WTC11 (cell line): ENCODE measurements at regions not wholly inside any gene's neighbourhood (a gene's known extent, or its start where the extent isn't known, plus 50 kb on each side); places are given as distances from the start of the nearest gene placed in this dataset.

Experiments
- ATAC-seq: fragments of 200-7000 bp; cut with Tn5 transposase; 2 replicates; pipeline ENCODE4 v1.10.0; 2021; ENCODE audit warnings: mild to moderate bottlenecking, moderate library complexity
- CTCF ChIA-PET: fragments of 300-600 bp; sonication (Branson Sonifier 250); formaldehyde crosslinking; loops from one replicate; lab custom pipeline; 2021; ENCODE audit warnings: antibody characterized with exemption; lab: Charles Lee
- POLR2A ChIA-PET: fragments of 350-600 bp; sonication (Branson Sonifier 250); formaldehyde crosslinking; loops from one replicate; lab custom pipeline; 2021; ENCODE audit warnings: antibody characterized with exemption; lab: Charles Lee
- DNase-seq: peaks from one replicate; pipeline ENCODE4 v3.0.0; 2021; ENCODE audit warnings: low spot score
- H3K27ac Mint-ChIP-seq: 2 replicates; pipeline ENCODE4 v1.8.0; 2021; ENCODE audit warnings: mixed read lengths
- H3K27me3 Mint-ChIP-seq: 2 replicates; pipeline ENCODE4 v1.8.0; 2021; ENCODE audit warnings: low read depth, mild to moderate bottlenecking, moderate library complexity, mixed read lengths
- H3K36me3 Mint-ChIP-seq: 2 replicates; pipeline ENCODE4 v1.8.0; 2021; ENCODE audit warnings: mixed read lengths
- H3K4me1 Mint-ChIP-seq: 2 replicates; pipeline ENCODE4 v1.8.0; 2022; ENCODE audit warnings: mixed read lengths
- H3K4me3 Mint-ChIP-seq: 2 replicates; pipeline ENCODE4 v1.8.0; 2021; ENCODE audit warnings: mild to moderate bottlenecking, moderate library complexity, mixed read lengths
- H3K9me3 Mint-ChIP-seq: 2 replicates; pipeline ENCODE4 v1.8.0; 2021; ENCODE audit warnings: mixed read lengths
- CREB1 ChIP-seq: sonication (generic); formaldehyde crosslinking; IDR thresholded peaks from 2 replicates; pipeline ENCODE4 v1.8.0; 2023; ENCODE audit warnings: mild to moderate bottlenecking, missing genetic modification reagents
- ESRRA ChIP-seq: sonication (generic); formaldehyde crosslinking; IDR thresholded peaks from 2 replicates; pipeline ENCODE4 v1.8.1; 2022; ENCODE audit warnings: mild to moderate bottlenecking, missing genetic modification reagents, borderline replicate concordance
- GABPB1 ChIP-seq: sonication (generic); formaldehyde crosslinking; IDR thresholded peaks from 2 replicates; pipeline ENCODE4 v1.8.1; 2023; ENCODE audit warnings: mild to moderate bottlenecking, missing genetic modification reagents
- KAT7 ChIP-seq: sonication (generic); formaldehyde crosslinking; IDR thresholded peaks from 2 replicates; pipeline ENCODE4 v1.8.1; 2023; ENCODE audit warnings: missing genetic modification reagents, mild to moderate bottlenecking, borderline replicate concordance
- MAX ChIP-seq: sonication (generic); formaldehyde crosslinking; IDR thresholded peaks from 2 replicates; pipeline ENCODE4 v1.8.0; 2022; ENCODE audit warnings: mild to moderate bottlenecking, missing genetic modification reagents
- NR1H2 ChIP-seq: sonication (generic); formaldehyde crosslinking; IDR thresholded peaks from 2 replicates; pipeline ENCODE4 v1.9.0; 2021; ENCODE audit warnings: mild to moderate bottlenecking, moderate library complexity, missing genetic modification reagents
- PRRX2 ChIP-seq: fragments of 250-450 bp; sonication (Bioruptor Pico); IDR thresholded peaks from 2 replicates; pipeline ENCODE4 v1.8.0; 2021; ENCODE audit warnings: mild to moderate bottlenecking
- ZBTB21 ChIP-seq: sonication (generic); formaldehyde crosslinking; IDR thresholded peaks from 2 replicates; pipeline ENCODE4 v1.8.1; 2023; ENCODE audit warnings: mild to moderate bottlenecking, missing genetic modification reagents, borderline replicate concordance
- ZNF423 ChIP-seq: fragments of 250-450 bp; sonication (Bioruptor Pico); IDR thresholded peaks from 2 replicates; pipeline ENCODE4 v2.1.2; 2022; ENCODE audit warnings: mild to moderate bottlenecking, moderate library complexity
- ZNF532 ChIP-seq: fragments of 250-450 bp; sonication (Bioruptor Pico); IDR thresholded peaks from 2 replicates; pipeline ENCODE4 v1.9.0; 2021; ENCODE audit warnings: mild to moderate bottlenecking, borderline replicate concordance
- TF ChIP-seq, protein P1 (sequence below): fragments of 250-450 bp; sonication (Bioruptor Pico); IDR thresholded peaks from 2 replicates; pipeline ENCODE4 v1.9.0; 2021; ENCODE audit warnings: mild to moderate bottlenecking
- TF ChIP-seq, protein P2 (sequence below): fragments of 250-450 bp; sonication (Bioruptor Pico); IDR thresholded peaks from 2 replicates; pipeline ENCODE4 v2.1.2; 2022; ENCODE audit warnings: mild to moderate bottlenecking, moderate library complexity
- TF ChIP-seq, protein P3 (sequence below): sonication (generic); formaldehyde crosslinking; IDR thresholded peaks from 2 replicates; pipeline ENCODE4 v1.8.0; 2022; ENCODE audit warnings: mild to moderate bottlenecking, missing genetic modification reagents
- TF ChIP-seq, protein P4 (sequence below): fragments of 250-450 bp; sonication (Bioruptor Pico); IDR thresholded peaks from 2 replicates; pipeline ENCODE4 v1.8.0; 2021; ENCODE audit warnings: mild to moderate bottlenecking
- TF ChIP-seq, protein P5 (sequence below): sonication (generic); formaldehyde crosslinking; IDR thresholded peaks from 2 replicates; pipeline ENCODE4 v1.8.0; 2023; ENCODE audit warnings: missing genetic modification reagents, mild to moderate bottlenecking, borderline replicate concordance

- TF ChIP-seq, protein P1, sequence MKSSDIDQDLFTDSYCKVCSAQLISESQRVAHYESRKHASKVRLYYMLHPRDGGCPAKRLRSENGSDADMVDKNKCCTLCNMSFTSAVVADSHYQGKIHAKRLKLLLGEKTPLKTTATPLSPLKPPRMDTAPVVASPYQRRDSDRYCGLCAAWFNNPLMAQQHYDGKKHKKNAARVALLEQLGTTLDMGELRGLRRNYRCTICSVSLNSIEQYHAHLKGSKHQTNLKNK (CRISPR knock-in tag): no peak
- TF ChIP-seq MAX (no peak), CREB1 (CRISPR knock-in tag) (no peak)
- TF ChIP-seq, protein P2, sequence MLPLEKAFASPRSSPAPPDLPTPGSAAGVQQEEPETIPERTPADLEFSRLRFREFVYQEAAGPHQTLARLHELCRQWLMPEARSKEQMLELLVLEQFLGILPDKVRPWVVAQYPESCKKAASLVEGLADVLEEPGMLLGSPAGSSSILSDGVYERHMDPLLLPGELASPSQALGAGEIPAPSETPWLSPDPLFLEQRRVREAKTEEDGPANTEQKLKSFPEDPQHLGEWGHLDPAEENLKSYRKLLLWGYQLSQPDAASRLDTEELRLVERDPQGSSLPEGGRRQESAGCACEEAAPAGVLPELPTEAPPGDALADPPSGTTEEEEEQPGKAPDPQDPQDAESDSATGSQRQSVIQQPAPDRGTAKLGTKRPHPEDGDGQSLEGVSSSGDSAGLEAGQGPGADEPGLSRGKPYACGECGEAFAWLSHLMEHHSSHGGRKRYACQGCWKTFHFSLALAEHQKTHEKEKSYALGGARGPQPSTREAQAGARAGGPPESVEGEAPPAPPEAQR: no peak
- TF ChIP-seq, protein P3, sequence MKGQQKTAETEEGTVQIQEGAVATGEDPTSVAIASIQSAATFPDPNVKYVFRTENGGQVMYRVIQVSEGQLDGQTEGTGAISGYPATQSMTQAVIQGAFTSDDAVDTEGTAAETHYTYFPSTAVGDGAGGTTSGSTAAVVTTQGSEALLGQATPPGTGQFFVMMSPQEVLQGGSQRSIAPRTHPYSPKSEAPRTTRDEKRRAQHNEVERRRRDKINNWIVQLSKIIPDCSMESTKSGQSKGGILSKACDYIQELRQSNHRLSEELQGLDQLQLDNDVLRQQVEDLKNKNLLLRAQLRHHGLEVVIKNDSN (CRISPR knock-in tag): no peak
Measured at GRCh38 chr7:109635374-109635773, 1065.7 kb downstream of the DNAJB9 start (continued).

GRCh38 chr7:109637428-109637990 is 1067.8 kb downstream of the DNAJB9 start:
- H3K9me3 Mint-ChIP-seq: peaks cover 13% of the 10 kb centered on the region
- H3K27ac Mint-ChIP-seq: no peak overlapping the region; the same call in none of the 2 replicates
- ATAC-seq (no peak), DNase-seq (no peak)
- no peak overlapping the region for H3K4me3 Mint-ChIP-seq
- H3K36me3 Mint-ChIP-seq: peaks cover 16% of the 10 kb centered on the region
- no peak for TF ChIP-seq ESRRA (CRISPR knock-in tag)
- TF ChIP-seq PRRX2: no peak
- no peak for TF ChIP-seq NR1H2
- TF ChIP-seq CREB1 (CRISPR knock-in tag): no peak
- no peak for TF ChIP-seq GABPB1 (CRISPR knock-in tag)
- TF ChIP-seq, protein P4, sequence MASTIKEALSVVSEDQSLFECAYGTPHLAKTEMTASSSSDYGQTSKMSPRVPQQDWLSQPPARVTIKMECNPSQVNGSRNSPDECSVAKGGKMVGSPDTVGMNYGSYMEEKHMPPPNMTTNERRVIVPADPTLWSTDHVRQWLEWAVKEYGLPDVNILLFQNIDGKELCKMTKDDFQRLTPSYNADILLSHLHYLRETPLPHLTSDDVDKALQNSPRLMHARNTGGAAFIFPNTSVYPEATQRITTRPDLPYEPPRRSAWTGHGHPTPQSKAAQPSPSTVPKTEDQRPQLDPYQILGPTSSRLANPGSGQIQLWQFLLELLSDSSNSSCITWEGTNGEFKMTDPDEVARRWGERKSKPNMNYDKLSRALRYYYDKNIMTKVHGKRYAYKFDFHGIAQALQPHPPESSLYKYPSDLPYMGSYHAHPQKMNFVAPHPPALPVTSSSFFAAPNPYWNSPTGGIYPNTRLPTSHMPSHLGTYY: no peak
- peaks cover 39% of the 10 kb centered on the region for H3K4me1 Mint-ChIP-seq
- H3K27me3 Mint-ChIP-seq: no peaks in the 10 kb centered on the region
- POLR2A ChIA-PET: no interaction called here
- CTCF ChIA-PET: no interaction called here

DNA sequence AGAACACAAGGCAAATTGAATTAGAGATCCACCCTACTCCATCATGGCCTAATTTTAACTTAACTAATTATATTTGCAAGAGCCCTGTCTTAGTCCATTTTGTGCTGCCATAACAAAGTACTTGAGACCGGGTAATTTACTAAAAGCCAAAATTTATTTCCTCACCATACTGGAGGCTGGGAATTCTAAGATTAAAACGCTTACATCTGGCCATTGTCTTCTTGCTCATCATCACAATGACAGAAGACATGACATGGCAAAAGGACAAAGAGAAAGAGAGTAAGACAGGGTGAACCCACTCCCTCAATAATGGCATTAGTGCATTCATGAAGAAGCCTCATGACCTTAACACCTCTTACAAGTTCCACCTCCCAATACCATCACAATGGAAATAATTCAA is 1068.6 kb downstream of the DNAJB9 start:
- DNase-seq (no peak), ATAC-seq (no peak)
- peaks cover 5% of the 10 kb centered on the region for H3K9me3 Mint-ChIP-seq
- peaks cover 8% of the 10 kb centered on the region for H3K36me3 Mint-ChIP-seq
- TF ChIP-seq KAT7 (CRISPR knock-in tag) (no peak), ESRRA (CRISPR knock-in tag) (no peak)
- H3K4me1 Mint-ChIP-seq: peaks cover 39% of the 10 kb centered on the region
- H3K4me3 Mint-ChIP-seq: no peak overlapping the region
- H3K27ac Mint-ChIP-seq: no peak overlapping the region
- POLR2A ChIA-PET: no interaction called here
- no peaks in the 10 kb centered on the region for H3K27me3 Mint-ChIP-seq
- CTCF ChIA-PET: no interaction called here

GRCh38 chr7:109639561-109639960 is 1069.9 kb downstream of the DNAJB9 start:
- DNase-seq (no peak), ATAC-seq (peak; percentile 91)
- H3K9me3 Mint-ChIP-seq: peaks cover 3% of the 10 kb centered on the region
- no peak for TF ChIP-seq ZBTB21 (CRISPR knock-in tag)
- no peak for TF ChIP-seq ZNF532 (CRISPR knock-in tag)
- TF ChIP-seq, protein P5, sequence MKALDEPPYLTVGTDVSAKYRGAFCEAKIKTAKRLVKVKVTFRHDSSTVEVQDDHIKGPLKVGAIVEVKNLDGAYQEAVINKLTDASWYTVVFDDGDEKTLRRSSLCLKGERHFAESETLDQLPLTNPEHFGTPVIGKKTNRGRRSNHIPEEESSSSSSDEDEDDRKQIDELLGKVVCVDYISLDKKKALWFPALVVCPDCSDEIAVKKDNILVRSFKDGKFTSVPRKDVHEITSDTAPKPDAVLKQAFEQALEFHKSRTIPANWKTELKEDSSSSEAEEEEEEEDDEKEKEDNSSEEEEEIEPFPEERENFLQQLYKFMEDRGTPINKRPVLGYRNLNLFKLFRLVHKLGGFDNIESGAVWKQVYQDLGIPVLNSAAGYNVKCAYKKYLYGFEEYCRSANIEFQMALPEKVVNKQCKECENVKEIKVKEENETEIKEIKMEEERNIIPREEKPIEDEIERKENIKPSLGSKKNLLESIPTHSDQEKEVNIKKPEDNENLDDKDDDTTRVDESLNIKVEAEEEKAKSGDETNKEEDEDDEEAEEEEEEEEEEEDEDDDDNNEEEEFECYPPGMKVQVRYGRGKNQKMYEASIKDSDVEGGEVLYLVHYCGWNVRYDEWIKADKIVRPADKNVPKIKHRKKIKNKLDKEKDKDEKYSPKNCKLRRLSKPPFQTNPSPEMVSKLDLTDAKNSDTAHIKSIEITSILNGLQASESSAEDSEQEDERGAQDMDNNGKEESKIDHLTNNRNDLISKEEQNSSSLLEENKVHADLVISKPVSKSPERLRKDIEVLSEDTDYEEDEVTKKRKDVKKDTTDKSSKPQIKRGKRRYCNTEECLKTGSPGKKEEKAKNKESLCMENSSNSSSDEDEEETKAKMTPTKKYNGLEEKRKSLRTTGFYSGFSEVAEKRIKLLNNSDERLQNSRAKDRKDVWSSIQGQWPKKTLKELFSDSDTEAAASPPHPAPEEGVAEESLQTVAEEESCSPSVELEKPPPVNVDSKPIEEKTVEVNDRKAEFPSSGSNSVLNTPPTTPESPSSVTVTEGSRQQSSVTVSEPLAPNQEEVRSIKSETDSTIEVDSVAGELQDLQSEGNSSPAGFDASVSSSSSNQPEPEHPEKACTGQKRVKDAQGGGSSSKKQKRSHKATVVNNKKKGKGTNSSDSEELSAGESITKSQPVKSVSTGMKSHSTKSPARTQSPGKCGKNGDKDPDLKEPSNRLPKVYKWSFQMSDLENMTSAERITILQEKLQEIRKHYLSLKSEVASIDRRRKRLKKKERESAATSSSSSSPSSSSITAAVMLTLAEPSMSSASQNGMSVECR: no peak
- TF ChIP-seq ZNF423 (CRISPR knock-in tag): peak; percentile 25; the same call in 1 of the 2 replicates
- POLR2A ChIA-PET: no interaction called here
- no peak overlapping the region for H3K4me3 Mint-ChIP-seq
- H3K27me3 Mint-ChIP-seq: no peaks in the 10 kb centered on the region
- CTCF ChIA-PET: no interaction called here
- H3K36me3 Mint-ChIP-seq: peaks cover 2% of the 10 kb centered on the region
- H3K4me1 Mint-ChIP-seq: peaks cover 39% of the 10 kb centered on the region
- peak overlapping the region; percentile 69 for H3K27ac Mint-ChIP-seq
